Activated naive CD4-positive, alpha-beta T cell treated with anti-CD3 and anti-CD28 coated beads, Interleukin-2, amount 10 ng/mL, durations not matched to agents 7 days and 5 days (primary cell): ENCODE measurements at regions not wholly inside any gene's neighbourhood (a gene's known extent, or its start where the extent isn't known, plus 50 kb on each side); places are given as distances from the start of the nearest gene placed in this dataset.
A peak's percentile ranks its signal among the peaks of the same experiment; 100 is the strongest.

ENCODE experiments used
- CTCF ChIA-PET: fragments of 350-600 bp; sonication (Branson Sonifier 250); formaldehyde crosslinking; loops from one replicate; lab custom pipeline; 2021; ENCODE audit warnings: antibody characterized with exemption; lab: Charles Lee
- DNase-seq: peaks from one replicate; pipeline ENCODE4 v3.0.0-alpha.2; 2020
- H3K27ac Mint-ChIP-seq: one replicate; pipeline ENCODE4 v1.8.0; 2021; ENCODE audit warnings: mild to moderate bottlenecking, moderate library complexity, mixed read lengths
- H3K27me3 Mint-ChIP-seq: one replicate; pipeline ENCODE4 v1.8.0; 2021; ENCODE audit warnings: mild to moderate bottlenecking, mixed read lengths
- H3K36me3 Mint-ChIP-seq: one replicate; pipeline ENCODE4 v1.8.0; 2021; ENCODE audit warnings: mixed read lengths
- H3K4me1 Mint-ChIP-seq: one replicate; pipeline ENCODE4 v1.8.0; 2021; ENCODE audit warnings: mixed read lengths
- H3K4me3 Mint-ChIP-seq: one replicate; pipeline ENCODE4 v1.8.0; 2021; ENCODE audit warnings: mild to moderate bottlenecking, moderate library complexity, mixed read lengths
- H3K9me3 Mint-ChIP-seq: one replicate; pipeline ENCODE4 v1.8.0; 2021; ENCODE audit warnings: mixed read lengths

- Mint-ChIP-seq H3K36me3 (no peaks in the 10 kb centered on the region), H3K4me1 (no peaks in the 10 kb centered on the region), H3K27me3 (peaks cover 30% of the 10 kb centered on the region), H3K4me3 (no peak overlapping the region), H3K9me3 (no peaks in the 10 kb centered on the region), H3K27ac (peak overlapping the region; percentile 2)
- CTCF ChIA-PET: no interaction called here
- no peak for DNase-seq
These were observed 208.9 kb upstream of the HDAC4 start for GRCh38 chr2:239609607-239610310.

- Mint-ChIP-seq H3K4me3 (no peak overlapping the region), H3K9me3 (no peaks in the 10 kb centered on the region), H3K27me3 (peaks cover 31% of the 10 kb centered on the region), H3K27ac (no peak overlapping the region), H3K36me3 (no peaks in the 10 kb centered on the region), H3K4me1 (no peaks in the 10 kb centered on the region)
- CTCF ChIA-PET: no interaction called here
- no peak for DNase-seq
These were observed 208.3 kb upstream of the HDAC4 start for GRCh38 chr2:239609162-239609561.

- H3K27ac Mint-ChIP-seq: no peak overlapping the region
- CTCF ChIA-PET: no interaction called here
These were observed 207.9 kb upstream of the HDAC4 start for GRCh38 chr2:239608723-239609122.

GRCh38 chr2:239608260-239608659 is 207.4 kb upstream of the HDAC4 start:
- Mint-ChIP-seq H3K36me3 (no peaks in the 10 kb centered on the region), H3K27me3 (peaks cover 39% of the 10 kb centered on the region), H3K9me3 (no peaks in the 10 kb centered on the region), H3K4me3 (no peak overlapping the region), H3K4me1 (no peaks in the 10 kb centered on the region), H3K27ac (no peak overlapping the region)
- DNase-seq: no peak
- CTCF ChIA-PET: no interaction called here

More at GRCh38 chr2:239608723-239609122, 207.9 kb upstream of the HDAC4 start:
- Mint-ChIP-seq H3K27me3 (peaks cover 35% of the 10 kb centered on the region), H3K4me1 (no peaks in the 10 kb centered on the region), H3K36me3 (no peaks in the 10 kb centered on the region), H3K4me3 (no peak overlapping the region), H3K9me3 (no peaks in the 10 kb centered on the region)
- no peak for DNase-seq

GRCh38 chr2:239607517-239608191 is 206.8 kb upstream of the HDAC4 start:
- peaks cover 43% of the 10 kb centered on the region for H3K27me3 Mint-ChIP-seq
- peaks cover 2% of the 10 kb centered on the region for H3K4me1 Mint-ChIP-seq
- no peak overlapping the region for H3K4me3 Mint-ChIP-seq
- no peaks in the 10 kb centered on the region for H3K9me3 Mint-ChIP-seq
- H3K27ac Mint-ChIP-seq: no peak overlapping the region
- CTCF ChIA-PET: no interaction called here
- DNase-seq: no peak
- H3K36me3 Mint-ChIP-seq: no peaks in the 10 kb centered on the region

- CTCF ChIA-PET: no interaction called here
- DNase-seq: no peak
- Mint-ChIP-seq H3K4me3 (no peak overlapping the region), H3K27ac (no peak overlapping the region), H3K9me3 (no peaks in the 10 kb centered on the region), H3K27me3 (peaks cover 44% of the 10 kb centered on the region), H3K36me3 (no peaks in the 10 kb centered on the region), H3K4me1 (peaks cover 10% of the 10 kb centered on the region)
These were observed 206.1 kb upstream of the HDAC4 start for GRCh38 chr2:239606741-239607516.

- CTCF ChIA-PET: interaction anchor here (0.7 kb wide), 1 partner anchor 22 kb away, joined by 4 read pairs; no protein-coding TSS in a partner anchor
These were observed 205.2 kb upstream of the HDAC4 start for GRCh38 chr2:239605976-239606375.

GRCh38 chr2:239605409-239605808 is 204.6 kb upstream of the HDAC4 start:
- Mint-ChIP-seq H3K27me3 (peaks cover 39% of the 10 kb centered on the region), H3K9me3 (no peaks in the 10 kb centered on the region), H3K36me3 (no peaks in the 10 kb centered on the region), H3K4me1 (peaks cover 10% of the 10 kb centered on the region), H3K4me3 (no peak overlapping the region), H3K27ac (no peak overlapping the region)
- no peak for DNase-seq
- CTCF ChIA-PET: interaction anchor here (0.7 kb wide), 1 partner anchor 22 kb away, joined by 4 read pairs; no protein-coding TSS in a partner anchor

More at GRCh38 chr2:239605976-239606375, 205.2 kb upstream of the HDAC4 start:
- H3K27me3 Mint-ChIP-seq: peaks cover 43% of the 10 kb centered on the region
- H3K4me1 Mint-ChIP-seq: peaks cover 10% of the 10 kb centered on the region
- no peak overlapping the region for H3K4me3 Mint-ChIP-seq
- DNase-seq: no peak
- no peaks in the 10 kb centered on the region for H3K9me3 Mint-ChIP-seq
- H3K27ac Mint-ChIP-seq: no peak overlapping the region
- no peaks in the 10 kb centered on the region for H3K36me3 Mint-ChIP-seq

GRCh38 chr2:239604861-239605260 is 204.0 kb upstream of the HDAC4 start:
- no peaks in the 10 kb centered on the region for H3K9me3 Mint-ChIP-seq
- H3K27ac Mint-ChIP-seq: no peak overlapping the region
- H3K27me3 Mint-ChIP-seq: peaks cover 37% of the 10 kb centered on the region
- H3K36me3 Mint-ChIP-seq: no peaks in the 10 kb centered on the region
- peaks cover 10% of the 10 kb centered on the region for H3K4me1 Mint-ChIP-seq
- no peak for DNase-seq
- H3K4me3 Mint-ChIP-seq: no peak overlapping the region
- CTCF ChIA-PET: no interaction called here

- DNase-seq: peak; percentile 8
- Mint-ChIP-seq H3K36me3 (no peaks in the 10 kb centered on the region), H3K27ac (no peak overlapping the region), H3K27me3 (peaks cover 33% of the 10 kb centered on the region), H3K4me3 (no peak overlapping the region), H3K9me3 (no peaks in the 10 kb centered on the region), H3K4me1 (peaks cover 10% of the 10 kb centered on the region)
- CTCF ChIA-PET: no interaction called here
These were observed 202.9 kb upstream of the HDAC4 start for GRCh38 chr2:239603411-239604356.

- H3K27ac Mint-ChIP-seq: peak overlapping the region; percentile 42
- H3K4me3 Mint-ChIP-seq: no peak overlapping the region
- DNase-seq: peak; percentile 47
- CTCF ChIA-PET: no interaction called here
- peaks cover 10% of the 10 kb centered on the region for H3K4me1 Mint-ChIP-seq
- H3K36me3 Mint-ChIP-seq: no peaks in the 10 kb centered on the region
- no peaks in the 10 kb centered on the region for H3K9me3 Mint-ChIP-seq
- H3K27me3 Mint-ChIP-seq: peaks cover 32% of the 10 kb centered on the region
These were observed 201.8 kb upstream of the HDAC4 start for GRCh38 chr2:239602290-239603282.

- H3K27ac Mint-ChIP-seq: peak overlapping the region; percentile 42
These were observed 201.1 kb upstream of the HDAC4 start for GRCh38 chr2:239601880-239602279.

More at GRCh38 chr2:239601880-239602279, 201.1 kb upstream of the HDAC4 start:
- Mint-ChIP-seq H3K27me3 (peaks cover 27% of the 10 kb centered on the region), H3K9me3 (no peaks in the 10 kb centered on the region), H3K36me3 (no peaks in the 10 kb centered on the region), H3K4me1 (peaks cover 10% of the 10 kb centered on the region), H3K4me3 (no peak overlapping the region)
- CTCF ChIA-PET: no interaction called here
- DNase-seq: no peak
